GM12878 (cell line): ENCODE measurements at regions not wholly inside any gene's neighbourhood (a gene's known extent, or its start where the extent isn't known, plus 50 kb on each side); places are given as distances from the start of the nearest gene placed in this dataset.

Source experiments
- ATAC-seq: fragments of 200-7000 bp; cut with Tn5 transposase; 3 replicates; pipeline ENCODE4 v1.9.1; 2020; ENCODE audit warnings: mild to moderate bottlenecking, moderate library complexity
- BruUV-seq: library from RNA; stranded (reverse); fragments of 400-500 nt; replicated peaks from 2 replicates; lab custom pipeline; 2021; lab: Mats Ljungman, UMichigan
- CTCF ChIA-PET: fragments of 300-600 bp; sonication (Branson Sonifier 250); formaldehyde crosslinking; extraction: SDS; loops from one replicate; lab custom pipeline; 2021; ENCODE audit warnings: inconsistent platforms; lab: Yijun Ruan, JAX
- POLR2A ChIA-PET: fragments of 350-600 bp; formaldehyde crosslinking; extraction: SDS; loops from one replicate; lab custom pipeline; 2021; ENCODE audit warnings: inconsistent platforms; lab: Charles Lee
- RAD21 ChIA-PET: fragments of 300-600 bp; sonication (Branson Sonifier 250); formaldehyde crosslinking; loops from one replicate; lab custom pipeline; 2023; ENCODE audit warnings: antibody characterized with exemption; ENCODE audit not compliant: unreplicated experiment; lab: Charles Lee
- SMC1A ChIA-PET: fragments of 300-600 bp; sonication (Branson Sonifier 250); formaldehyde crosslinking; loops from one replicate; lab custom pipeline; 2023; ENCODE audit not compliant: unreplicated experiment, uncharacterized antibody; lab: Charles Lee
- DNase-seq: peaks from one replicate; pipeline ENCODE4 v3.0.0-alpha.2; 2011; ENCODE audit warnings: low read depth, low spot score
- FAIRE-seq: peaks from 3 replicates; lab custom pipeline; 2011; peaks lifted over from hg19 to GRCh38; lab: Jason Lieb, UNC
- H2AFZ ChIP-seq: 2 replicates; pipeline ENCODE4 v1.6.0; 2011; ENCODE audit warnings: low read depth, low read length, control low read depth; ENCODE audit not compliant: control insufficient read depth
- H3K27ac ChIP-seq: 2 replicates; pipeline ENCODE4 v1.5.1; 2011; ENCODE audit warnings: control low read depth; ENCODE audit not compliant: control insufficient read depth, insufficient read depth
- H3K27me3 ChIP-seq, 2 experiments: replicated peaks in 1 of 2; 2 replicates each; pipeline versions ENCODE4 v1.6.0 to v1.6.1; 2011; ENCODE audit warnings: low read length in 1 of 2; ENCODE audit not compliant: control insufficient read depth in 2 of 2, insufficient read depth in 2 of 2
- H3K36me3 ChIP-seq, 2 experiments: 2 replicates each; pipeline ENCODE4 v1.5.1; 2011; ENCODE audit warnings: low read length in 1 of 2; ENCODE audit not compliant: control insufficient read depth in 2 of 2, insufficient read depth in 2 of 2
- H3K4me1 ChIP-seq: 2 replicates; pipeline ENCODE4 v1.6.1; 2011; ENCODE audit warnings: mild to moderate bottlenecking, low read length, moderate library complexity, mixed read lengths; ENCODE audit not compliant: control insufficient read depth, insufficient read depth
- H3K4me2 ChIP-seq: 2 replicates; pipeline ENCODE4 v1.6.0; 2011; ENCODE audit warnings: control low read depth; ENCODE audit not compliant: control insufficient read depth, insufficient read depth
- H3K4me3 ChIP-seq: fragments of 200-600 bp; sonication (generic); 2 replicates; pipeline ENCODE4 v1.5.1; 2016
- H3K79me2 ChIP-seq: 2 replicates; pipeline ENCODE4 v1.6.0; 2011; ENCODE audit warnings: low read length; ENCODE audit not compliant: control insufficient read depth, insufficient read depth
- H3K9ac ChIP-seq: 2 replicates; pipeline ENCODE4 v1.8.0; 2011; ENCODE audit warnings: low read length, control low read depth, mixed read lengths; ENCODE audit not compliant: control insufficient read depth, insufficient read depth
- H3K9me3 ChIP-seq: replicated peaks from 3 replicates; pipeline ENCODE4 v1.5.1; 2011; ENCODE audit warnings: mild to moderate bottlenecking, low read length; ENCODE audit not compliant: control insufficient read depth, insufficient read depth
- H4K20me1 ChIP-seq: 2 replicates; pipeline ENCODE4 v1.6.0; 2011; ENCODE audit not compliant: control insufficient read depth, insufficient read depth
- NKRF ChIP-seq: fragments of 450-650 bp; conservative IDR thresholded peaks from 2 replicates; pipeline ENCODE4 v1.6.1; 2017; ENCODE audit warnings: mild to moderate bottlenecking, moderate library complexity
- SPI1 ChIP-seq: IDR thresholded peaks from 2 replicates; pipeline ENCODE4 v1.6.1; 2011; ENCODE audit warnings: low read depth, mild to moderate bottlenecking, low read length, moderate library complexity, borderline replicate concordance; ENCODE audit not compliant: insufficient read depth
- WGBS: methylation state at CpG from one replicate; pipeline ENCODE4 v1.1.6; 2016; ENCODE audit warnings: low lambda C conversion rate; ENCODE audit not compliant: insufficient replicate concordance, insufficient coverage; ENCODE audit errors: missing lambda C conversion rate; 5-methylcytosine and 5-hydroxymethylcytosine counted together
- in situ Hi-C: fragments of 300-500 bp; cut with MboI; formaldehyde crosslinking; loops from 9 replicates; pipeline ENCODE4 v1.14.3; 2018; ENCODE audit warnings: mixed read lengths
- intact Hi-C: fragments of 100-400 bp; cut with micrococcal nuclease; formaldehyde crosslinking; loops from one replicate; pipeline ENCODE4 v1.14.2; 2022; ENCODE audit not compliant: unreplicated experiment

GRCh38 chr18:64337018-64337417, 188.1 kb upstream of the LINC00305 start:
- BruUV-seq = no TSS peak

More at GRCh38 chr18:64337018-64337417, 188.1 kb upstream of the LINC00305 start:
- WGBS = 0% methylated on average over 2 of the region's 2 CpGs
- RAD21 ChIA-PET = interaction anchor here (1.2 kb wide), 1 partner anchor 299 kb away, joined by 3 read pairs; no protein-coding TSS in a partner anchor
- SMC1A ChIA-PET = no interaction called here
- Histone ChIP-seq H3K9ac (no peak overlapping the region), H3K4me3 (no peak overlapping the region), H3K9me3 (no peaks in the 10 kb centered on the region), H3K4me1 (no peaks in the 10 kb centered on the region), H3K36me3 (no peaks in the 10 kb centered on the region), H2AFZ (no peak overlapping the region), H3K27me3 (no peaks in the 10 kb centered on the region; a peak in 1 of 4 replicates), H3K27ac (no peak overlapping the region), H3K79me2 (no peaks in the 10 kb centered on the region), H3K4me2 (no peak overlapping the region), H4K20me1 (no peaks in the 10 kb centered on the region)
- in situ Hi-C loops = no loop called here
- intact Hi-C loops = no loop called here
- POLR2A ChIA-PET = no interaction called here
- DNase-seq = no peak
- no peak for FAIRE-seq
- peak; percentile 28; the same call in 2 of the 3 replicates for ATAC-seq
- TF ChIP-seq NKRF (no peak), SPI1 (peak; percentile 33; the same call in 1 of the 2 replicates)
- CTCF ChIA-PET = interaction anchor here (1.5 kb wide), 1 partner anchor 8 kb away, joined by 3 read pairs; no protein-coding TSS in a partner anchor
